HG02884 (cell line): ENCODE measurements at regions not wholly inside any gene's neighbourhood (a gene's known extent, or its start where the extent isn't known, plus 50 kb on each side); places are given as distances from the start of the nearest gene placed in this dataset.
"Not testable (repeated sequence)": the region's sequence is repeated elsewhere in the genome, so short reads cannot be mapped to it uniquely, and the experiment has no call there.

Experiments used
- ATAC-seq: cut with Tn5 transposase; IDR thresholded peaks from one replicate; pipeline ENCODE4 v1.9.1; 2021; ENCODE audit warnings: mild to moderate bottlenecking, moderate library complexity; ENCODE audit not compliant: unreplicated experiment

GRCh38 chr10:56547163-56547562, 186.1 kb upstream of the ZWINT start:
- ATAC-seq = no peak

- no peak for ATAC-seq
Observed at GRCh38 chr10:56537984-56538383, 176.9 kb upstream of the ZWINT start.

GRCh38 chr10:56522166-56522565, 161.1 kb upstream of the ZWINT start:
- ATAC-seq = no peak

DNA sequence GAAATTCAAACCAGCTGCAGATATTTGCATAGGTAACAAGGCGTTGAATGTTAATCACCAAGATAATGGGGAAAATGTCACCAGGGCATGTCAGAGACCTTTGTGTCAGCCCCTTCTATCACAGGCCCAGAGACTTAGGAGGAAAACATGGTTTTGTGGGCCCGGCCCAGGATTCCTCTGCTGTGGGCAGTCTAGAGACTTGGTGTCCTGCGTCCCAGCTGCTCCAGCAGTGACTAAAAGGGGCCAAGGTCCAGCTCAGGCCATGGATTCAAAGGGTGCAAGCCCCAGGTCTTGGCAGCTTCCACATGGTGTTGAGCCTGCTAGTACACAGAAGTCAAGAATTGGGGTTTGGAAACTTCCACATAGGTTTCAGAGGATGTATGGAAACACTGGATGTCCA, 147.5 kb upstream of the ZWINT start:
- ATAC-seq = no peak

DNA sequence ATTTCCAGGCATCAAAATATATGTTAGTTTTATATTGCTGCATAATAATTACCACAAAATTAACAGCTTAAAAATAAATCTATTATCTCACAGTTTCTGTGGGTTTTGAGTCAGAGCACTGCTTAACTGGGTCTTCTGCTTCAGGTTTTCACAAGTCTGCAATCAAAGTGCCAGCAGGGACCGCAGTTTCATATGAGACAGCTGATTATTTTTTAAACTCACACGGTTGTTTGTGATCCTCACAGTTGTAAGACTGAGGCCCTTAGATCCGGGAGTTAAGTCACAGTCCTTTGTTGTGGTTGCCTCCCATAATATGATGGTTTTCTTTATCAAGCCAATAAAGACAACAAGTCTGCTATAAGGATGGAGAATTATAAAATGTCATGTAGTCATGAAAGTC, 146.0 kb upstream of the ZWINT start:
- ATAC-seq = no peak

DNA sequence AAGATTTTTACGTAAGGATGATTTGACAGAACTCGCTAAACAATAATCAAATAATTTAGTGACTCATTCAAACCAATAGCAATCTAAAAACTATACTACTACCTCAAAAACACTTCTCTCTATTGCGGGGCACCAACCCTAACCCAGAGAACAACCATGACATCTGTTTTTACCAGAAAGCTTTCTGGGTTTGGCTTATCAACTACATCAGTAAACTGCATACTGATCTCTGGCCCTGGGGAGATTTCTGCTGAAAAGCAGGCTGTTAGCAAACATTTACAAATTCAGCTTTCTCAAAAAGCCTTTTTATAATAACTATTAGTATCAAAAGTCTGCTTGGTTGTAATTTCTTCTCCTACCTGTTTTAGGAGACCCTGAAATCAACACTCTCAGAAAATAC, 144.5 kb upstream of the ZWINT start:
- no peak for ATAC-seq

GRCh38 chr10:56496186-56496486, 135.1 kb upstream of the ZWINT start:
- no peak for ATAC-seq

DNA sequence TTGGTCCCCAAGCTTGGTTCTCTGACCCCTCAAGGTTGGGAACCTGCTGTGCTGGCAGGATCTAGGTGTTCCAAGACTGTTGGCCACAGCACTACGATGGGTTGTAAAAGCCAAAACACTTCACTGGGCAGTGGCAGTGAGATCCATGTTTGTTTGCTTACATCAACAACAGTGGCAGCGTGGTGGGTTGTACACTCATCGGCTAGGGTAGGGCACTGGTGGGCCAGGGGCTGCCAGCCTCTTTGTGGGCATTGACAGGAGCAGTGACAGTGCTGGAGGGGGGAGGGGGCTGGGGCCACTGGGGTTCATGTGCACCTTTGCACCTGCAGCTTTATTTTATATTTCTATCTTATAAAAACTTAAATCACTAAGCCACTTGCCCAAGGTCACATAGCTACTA, 126.7 kb upstream of the ZWINT start:
- ATAC-seq = no peak

- ATAC-seq = no peak
Observed at GRCh38 chr10:56481521-56482091, 120.5 kb upstream of the ZWINT start.

- ATAC-seq = no peak
Observed at GRCh38 chr10:56472978-56473377, 111.9 kb upstream of the ZWINT start.

GRCh38 chr10:56470701-56471100, 109.6 kb upstream of the ZWINT start:
- no peak for ATAC-seq

DNA sequence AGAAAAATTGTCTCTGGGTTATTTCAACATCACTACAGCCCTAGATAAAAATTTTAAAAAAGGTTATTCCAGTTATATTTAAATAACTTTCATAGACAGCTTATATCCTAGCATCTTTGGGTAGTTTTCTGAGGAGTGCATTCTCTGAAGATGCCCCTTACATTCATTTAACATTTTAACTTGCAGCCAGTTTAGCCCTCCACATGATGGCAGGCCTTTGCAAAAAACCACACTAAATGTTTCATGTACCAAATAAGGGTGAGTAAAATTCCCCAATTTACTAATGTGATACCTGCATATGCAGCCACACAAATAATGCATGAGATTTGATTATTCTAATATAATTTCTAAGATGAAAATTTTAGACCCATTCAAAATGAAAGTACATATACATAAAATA, 108.4 kb upstream of the ZWINT start:
- ATAC-seq = no peak

DNA sequence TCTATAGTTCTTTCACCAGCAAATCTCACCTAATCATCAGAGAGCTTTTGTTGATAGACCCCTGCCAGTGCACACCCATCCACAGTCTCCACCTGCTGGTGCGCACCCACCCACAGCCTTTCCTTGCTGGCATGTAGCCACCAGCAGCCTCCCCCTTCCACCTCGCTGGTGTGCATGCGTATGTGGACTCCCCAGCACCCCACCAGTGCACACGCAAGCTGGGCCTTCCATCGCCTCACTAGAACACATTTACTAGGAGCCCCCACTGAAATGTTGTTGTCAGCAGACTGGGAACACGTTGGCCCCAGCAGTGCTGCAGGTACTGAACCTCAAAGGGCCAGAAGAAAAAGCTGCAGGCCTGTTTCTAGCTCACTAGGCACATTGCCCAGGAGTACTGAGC, 104.9 kb upstream of the ZWINT start:
- no peak for ATAC-seq

- peak; percentile 42 for ATAC-seq
Observed at GRCh38 chr10:56449770-56450169, 88.7 kb upstream of the ZWINT start.

GRCh38 chr10:56447613-56448012, 86.6 kb upstream of the ZWINT start:
- not testable (repeated sequence) for ATAC-seq

- ATAC-seq = not testable (repeated sequence)
Observed at GRCh38 chr10:56441337-56441736, 80.3 kb upstream of the ZWINT start.
